Kidney (tissue), 13 donors: ENCODE measurements at regions not wholly inside any gene's neighbourhood (a gene's known extent, or its start where the extent isn't known, plus 50 kb on each side); places are given as distances from the start of the nearest gene placed in this dataset.

Experiments used
- DNase-seq, 5 donors: peaks; one replicate each; pipeline ENCODE4 v3.0.0-alpha.2; 2013 to 2020
- FAIRE-seq: peaks from 2 replicates; lab custom pipeline; 2012; peaks lifted over from hg19 to GRCh38; lab: Jason Lieb, UNC
- H3K27ac ChIP-seq, 2 donors: one replicate each; pipeline ENCODE4 v1.7.0; 2013; ENCODE audit warnings: low read depth in 2 of 2, low read length in 2 of 2, inconsistent platforms in 1 of 2
- H3K27me3 ChIP-seq: one replicate; pipeline ENCODE4 v1.7.1; 2013; ENCODE audit warnings: low read length, inconsistent platforms; ENCODE audit not compliant: control insufficient read depth, insufficient read depth
- H3K36me3 ChIP-seq, 3 donors: one replicate each; pipeline versions ENCODE4 v1.7.0 to v1.7.1; 2013; ENCODE audit warnings: low read length in 3 of 3, control low read depth in 1 of 3, inconsistent platforms in 1 of 3; ENCODE audit not compliant: insufficient read depth in 3 of 3, control insufficient read depth in 2 of 3
- H3K4me1 ChIP-seq, 3 donors: one replicate each; pipeline versions ENCODE4 v1.7.0 to v1.7.1; 2013; ENCODE audit warnings: low read length in 3 of 3, inconsistent platforms in 1 of 3, low read depth in 1 of 3; ENCODE audit not compliant: control insufficient read depth in 2 of 3, insufficient read depth in 2 of 3
- H3K4me3 ChIP-seq, 3 donors: one replicate each; pipeline versions ENCODE4 v1.7.0 to v1.8.1; 2013; ENCODE audit warnings: low read length in 3 of 3, control low read depth in 1 of 3, inconsistent platforms in 1 of 3
- H3K9ac ChIP-seq, 3 donors: one replicate each; pipeline versions ENCODE4 v1.7.0 to v1.7.1; 2013; ENCODE audit warnings: low read length in 3 of 3, control low read depth in 1 of 3, inconsistent platforms in 1 of 3
- H3K9me3 ChIP-seq, 3 donors: one replicate each; pipeline versions ENCODE4 v1.7.0 to v1.7.1; 2013; ENCODE audit warnings: low read length in 3 of 3, control low read depth in 1 of 3, inconsistent platforms in 1 of 3; ENCODE audit not compliant: control insufficient read depth in 2 of 3, insufficient read depth in 1 of 3
- CTCF ChIP-seq: IDR thresholded peaks from 3 replicates; pipeline ENCODE4 v1.5.1; 2012; ENCODE audit warnings: mild to moderate bottlenecking, moderate library complexity, borderline replicate concordance; ENCODE audit not compliant: insufficient read depth; ENCODE audit errors: extremely low read depth
- intact Hi-C: fragments of 100-400 bp; cut with DNase I; formaldehyde crosslinking; loops from one replicate; pipeline ENCODE4 v1.11.1; 2022
- donor health status: control.
- donor health status: control.
- donor health status: control.
- donor health status: control.
- donor health status: control.
- donor health status: DM: yes; HTN: yes; CAD: no.
- donor health status: Normal renal cell carcinoma (clear cell type).

GRCh38 chr3:107064405-107065060, 312.7 kb upstream of the CCDC54 start:
- DNase-seq = peak in 4 of 5 donors; percentile 63 to 93 (median 80)
- TF ChIP-seq CTCF = peak; percentile 78
- Histone ChIP-seq H3K27ac (no peak overlapping the region), H3K9me3 (no peaks in the 10 kb centered on the region), H3K27me3 (no peaks in the 10 kb centered on the region), H3K4me3 (no peak overlapping the region), H3K36me3 (no peaks in the 10 kb centered on the region), H3K4me1 (peaks cover 0 to 2% (median 0%) of the 10 kb centered on the region in 3 donors), H3K9ac (no peak overlapping the region)
- intact Hi-C loops = no loop called here
- peak; percentile 83 for FAIRE-seq

GRCh38 chr3:107065094-107065861, 312.0 kb upstream of the CCDC54 start:
- Histone ChIP-seq H3K4me1 (peaks cover 0 to 2% (median 0%) of the 10 kb centered on the region in 3 donors), H3K4me3 (no peak overlapping the region), H3K36me3 (no peaks in the 10 kb centered on the region), H3K9me3 (no peaks in the 10 kb centered on the region), H3K27ac (no peak overlapping the region), H3K9ac (no peak overlapping the region), H3K27me3 (no peaks in the 10 kb centered on the region)
- intact Hi-C loops = no loop called here
- FAIRE-seq (no peak), DNase-seq (peak in 1 of 5 donors; percentile 21)
- no peak for TF ChIP-seq CTCF

DNA sequence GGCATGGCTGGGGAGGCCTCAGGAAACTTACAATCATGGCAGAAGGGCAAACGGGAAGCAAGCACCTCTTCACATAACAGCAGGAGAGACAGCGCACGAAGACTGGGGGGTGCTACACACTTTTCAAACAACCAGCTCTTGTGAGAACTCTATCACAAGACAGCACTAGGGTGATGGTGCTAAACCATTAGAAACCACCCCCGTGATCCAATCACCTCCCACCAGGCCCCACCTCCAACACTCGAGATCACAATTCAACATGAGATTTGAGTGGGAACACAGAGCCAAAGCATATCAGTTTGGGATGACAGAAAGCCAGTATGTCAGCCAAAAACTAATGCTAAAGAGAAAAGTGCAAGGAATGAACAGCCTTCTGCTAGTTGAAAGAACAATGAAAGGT, 309.8 kb upstream of the CCDC54 start:
- no peak for TF ChIP-seq CTCF
- H3K9me3 ChIP-seq = no peaks in the 10 kb centered on the region
- FAIRE-seq (no peak), DNase-seq (no peak)
- no peak overlapping the region for H3K9ac ChIP-seq
- H3K27me3 ChIP-seq = no peaks in the 10 kb centered on the region
- no peak overlapping the region for H3K27ac ChIP-seq
- no peaks in the 10 kb centered on the region for H3K36me3 ChIP-seq
- intact Hi-C loops = no loop called here
- peaks cover 0 to 2% (median 0%) of the 10 kb centered on the region in 3 donors for H3K4me1 ChIP-seq
- H3K4me3 ChIP-seq = no peak overlapping the region
